GM18507 (cell line): ENCODE measurements at regions not wholly inside any gene's neighbourhood (a gene's known extent, or its start where the extent isn't known, plus 50 kb on each side); places are given as distances from the start of the nearest gene placed in this dataset.
"Not testable (repeated sequence)": the region's sequence is repeated elsewhere in the genome, so short reads cannot be mapped to it uniquely, and the experiment has no call there.

Experiments used
- DNase-seq: peaks from one replicate; pipeline ENCODE4 v3.0.0; 2011; ENCODE audit warnings: low read depth; ENCODE audit not compliant: insufficient read length; ENCODE audit errors: extremely low spot score
- FAIRE-seq: peaks from 2 replicates; lab custom pipeline; 2011; peaks lifted over from hg19 to GRCh38; lab: Jason Lieb, UNC

GRCh38 chr4:111410571-111410970 lies 734.7 kb upstream of the FAM241A start:
- DNase-seq (no peak), FAIRE-seq (no peak)

DNA sequence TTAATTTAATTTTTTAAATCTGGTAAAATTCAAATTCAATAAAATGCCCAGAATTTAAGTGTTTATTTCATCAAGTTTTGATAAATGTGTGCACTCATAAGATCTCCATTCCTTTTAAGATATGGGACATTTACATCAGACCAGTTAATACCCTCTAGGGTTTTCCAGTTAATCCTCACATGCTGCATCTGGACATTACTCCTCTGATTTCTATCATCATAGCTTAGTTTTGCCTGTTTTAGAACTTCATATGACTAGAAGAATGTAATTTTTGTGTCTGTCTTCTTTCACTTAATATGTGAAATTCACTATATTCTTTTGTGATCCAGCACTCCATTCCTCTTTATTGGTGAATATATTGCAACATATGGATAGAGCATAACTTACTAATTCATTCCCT lies 727.7 kb upstream of the FAM241A start:
- no peak for DNase-seq
- no peak for FAIRE-seq

DNA sequence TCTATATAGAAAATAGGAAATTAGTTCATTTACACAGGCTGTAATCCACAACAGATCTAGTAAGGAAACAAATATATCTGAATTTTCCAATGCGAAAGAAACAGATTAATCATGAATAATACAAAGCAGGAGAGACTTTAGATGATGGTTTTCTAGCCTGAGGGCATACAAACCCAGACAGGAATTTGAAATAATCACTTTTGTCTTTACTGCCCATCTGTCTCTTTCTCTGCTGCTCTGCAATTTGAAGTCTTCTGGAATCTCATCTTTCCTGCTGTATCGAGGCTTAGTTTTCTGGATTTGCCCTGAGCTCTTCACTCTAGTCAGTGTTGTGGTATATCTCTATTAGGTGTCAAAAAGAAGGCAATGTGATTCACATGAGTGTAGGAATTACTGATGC lies 711.8 kb upstream of the FAM241A start:
- FAIRE-seq = no peak
- DNase-seq = no peak

DNA sequence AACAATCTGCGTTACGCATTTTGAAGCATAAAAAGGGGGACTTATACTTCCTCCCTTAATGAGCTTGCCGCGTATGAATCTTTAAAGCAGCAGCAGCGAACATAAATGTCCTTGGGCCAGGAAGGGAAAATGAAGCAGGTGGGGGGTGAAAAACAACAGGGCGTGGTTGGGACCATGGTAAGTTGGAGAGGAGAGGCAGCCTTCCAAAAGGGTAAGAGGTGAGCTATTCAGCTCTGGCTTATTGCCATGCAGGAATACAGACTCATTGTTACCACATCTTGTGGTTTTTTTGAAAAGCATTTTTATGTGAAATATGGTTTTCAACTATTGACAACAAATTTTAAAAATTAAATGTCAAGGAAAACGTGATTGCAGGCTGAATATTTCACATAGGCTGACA lies 710.7 kb upstream of the FAM241A start:
- DNase-seq (no peak), FAIRE-seq (no peak)

GRCh38 chr4:111435986-111436744 lies 709.1 kb upstream of the FAM241A start:
- FAIRE-seq (no peak), DNase-seq (no peak)

- no peak for FAIRE-seq
- DNase-seq = no peak
Observed at GRCh38 chr4:111441687-111442086, 703.6 kb upstream of the FAM241A start.

DNA sequence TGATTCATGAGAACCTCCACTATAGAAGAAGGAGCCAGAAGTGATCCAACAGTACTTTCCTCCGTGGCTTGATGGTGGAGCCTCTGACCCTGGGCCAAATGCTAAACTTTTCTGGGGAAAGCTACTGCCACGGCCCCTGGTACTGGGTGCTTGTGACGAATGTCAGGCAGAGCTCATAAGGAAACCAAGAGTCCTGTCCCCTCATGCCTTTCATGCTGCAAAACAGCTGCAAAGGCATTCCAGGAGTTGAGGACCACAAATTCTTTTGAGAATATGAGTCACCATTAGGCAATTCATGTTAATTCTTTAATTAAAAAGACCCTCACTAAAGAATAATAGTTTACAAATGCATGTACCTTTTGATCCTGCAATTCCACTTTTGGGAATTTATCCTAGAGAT lies 700.4 kb upstream of the FAM241A start:
- DNase-seq, FAIRE-seq: not testable (repeated sequence)

GRCh38 chr4:111449657-111450056 lies 695.6 kb upstream of the FAM241A start:
- no peak for FAIRE-seq
- DNase-seq = no peak

- DNase-seq = no peak
- FAIRE-seq = no peak
Observed at GRCh38 chr4:111450867-111451266, 694.4 kb upstream of the FAM241A start.

DNA sequence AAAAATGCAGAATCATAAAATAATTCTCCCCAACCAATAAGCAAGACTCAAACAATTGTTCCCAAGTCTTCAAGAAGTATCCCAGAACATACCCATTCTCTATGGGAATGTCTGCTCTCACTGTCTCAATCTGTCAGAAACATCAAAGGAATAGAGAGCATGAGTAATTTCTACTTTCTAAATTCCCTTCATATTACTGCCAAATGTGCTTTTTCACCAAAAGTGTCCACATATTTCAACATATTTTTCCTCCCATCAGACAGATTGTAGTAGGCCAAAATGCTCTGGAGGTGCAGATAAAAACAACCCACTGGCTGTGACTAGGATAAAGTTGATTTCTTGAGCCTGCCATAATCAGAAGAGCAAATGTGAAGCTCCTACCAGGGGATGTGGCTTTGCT lies 692.0 kb upstream of the FAM241A start:
- no peak for DNase-seq
- no peak for FAIRE-seq

- FAIRE-seq (no peak), DNase-seq (no peak)
Observed at GRCh38 chr4:111454961-111455360, 690.3 kb upstream of the FAM241A start.

DNA sequence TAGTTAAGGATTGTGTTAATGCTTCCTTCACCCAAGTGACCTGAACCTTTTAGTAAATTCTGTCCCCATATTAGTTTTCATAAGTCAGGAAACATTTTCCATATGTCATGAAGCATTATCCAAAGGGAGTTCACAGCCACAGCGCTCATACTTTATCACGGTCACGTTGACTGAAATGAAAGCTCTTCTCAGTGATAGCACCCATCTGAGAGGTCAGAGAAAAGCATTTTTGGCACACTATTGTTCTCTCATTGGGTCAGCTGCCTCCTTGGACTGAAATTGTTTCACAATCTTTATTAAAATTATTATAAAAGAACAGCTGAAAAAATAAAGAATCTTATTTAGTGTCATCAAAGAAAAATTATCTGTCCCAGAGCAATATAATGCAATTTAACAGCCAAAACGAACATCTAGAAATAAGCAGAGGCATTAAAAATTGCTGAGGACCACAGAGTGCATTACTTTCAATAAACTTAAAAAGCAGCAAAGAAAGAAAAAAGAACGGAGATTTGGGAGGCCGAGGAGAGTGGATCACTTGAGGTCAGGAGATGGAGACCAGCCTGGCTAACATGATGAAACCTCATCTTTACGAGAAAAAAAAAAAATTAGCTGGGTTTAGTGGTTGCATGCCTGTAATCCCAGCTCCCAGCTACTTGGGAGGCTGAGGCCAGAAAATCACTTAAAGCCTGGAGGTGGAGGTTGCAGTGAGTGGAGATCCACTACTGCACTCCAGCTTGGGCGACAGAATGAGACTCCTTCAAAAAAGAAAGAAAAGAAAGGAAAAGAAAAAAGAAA lies 680.8 kb upstream of the FAM241A start:
- no peak for FAIRE-seq
- no peak for DNase-seq

DNA sequence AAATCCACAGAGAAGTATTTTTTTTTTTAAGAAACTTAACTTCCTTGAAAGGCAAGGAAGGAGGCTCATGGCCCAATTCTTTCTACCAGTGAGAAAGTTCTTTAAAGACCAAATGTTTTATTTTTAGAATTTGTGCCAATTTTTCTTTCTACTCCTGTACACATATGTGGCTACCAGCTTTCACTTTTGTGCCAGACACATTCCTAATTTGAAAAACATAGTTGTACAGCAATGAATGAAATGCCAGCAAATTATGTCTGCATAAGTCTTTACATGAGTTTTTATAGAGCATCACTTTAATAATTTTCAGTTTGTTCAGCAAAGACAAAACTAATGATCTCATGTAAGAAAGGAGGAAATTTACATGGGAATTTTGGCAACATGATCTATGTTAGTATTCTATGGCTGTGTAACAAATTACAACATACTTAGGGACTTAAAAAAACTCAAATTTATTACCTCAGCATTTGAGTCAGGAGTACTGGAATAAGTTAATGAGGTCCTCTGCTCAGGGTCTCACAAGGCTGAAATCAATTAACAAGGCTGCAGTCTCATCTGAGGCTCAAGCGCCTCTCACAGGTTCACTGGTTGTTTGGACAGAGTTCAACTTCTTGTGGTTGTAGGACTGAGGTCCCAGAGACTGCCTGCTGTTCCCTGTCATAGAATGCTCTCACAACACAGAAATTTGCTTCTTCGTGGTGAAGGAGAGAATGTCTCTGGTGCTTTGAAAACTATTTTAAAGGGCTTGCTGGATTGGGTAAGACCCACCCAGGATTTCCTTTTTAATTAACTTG lies 678.2 kb upstream of the FAM241A start:
- no peak for DNase-seq
- FAIRE-seq = no peak

DNA sequence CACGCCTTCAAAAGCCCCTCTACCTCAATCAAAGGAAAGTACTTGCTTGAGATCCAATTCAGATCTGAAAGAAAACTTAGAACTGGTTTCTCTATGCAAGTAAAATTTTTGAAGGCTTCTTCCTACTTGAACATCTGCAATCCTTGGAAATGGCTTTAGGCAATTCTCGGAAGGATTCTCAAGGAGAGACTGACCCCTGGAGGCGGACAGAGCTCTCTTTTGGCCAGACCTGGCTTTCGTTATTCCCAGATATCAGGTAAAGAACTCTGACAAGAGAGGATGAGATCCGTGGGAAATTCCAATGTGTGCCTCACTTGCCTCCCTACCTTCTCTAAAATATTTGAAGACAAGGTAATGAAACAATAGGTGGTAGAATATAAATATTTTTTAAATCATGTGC lies 670.3 kb upstream of the FAM241A start:
- FAIRE-seq (no peak), DNase-seq (no peak)

- no peak for DNase-seq
- FAIRE-seq = no peak
Observed at GRCh38 chr4:111475666-111476065, 669.6 kb upstream of the FAM241A start.

DNA sequence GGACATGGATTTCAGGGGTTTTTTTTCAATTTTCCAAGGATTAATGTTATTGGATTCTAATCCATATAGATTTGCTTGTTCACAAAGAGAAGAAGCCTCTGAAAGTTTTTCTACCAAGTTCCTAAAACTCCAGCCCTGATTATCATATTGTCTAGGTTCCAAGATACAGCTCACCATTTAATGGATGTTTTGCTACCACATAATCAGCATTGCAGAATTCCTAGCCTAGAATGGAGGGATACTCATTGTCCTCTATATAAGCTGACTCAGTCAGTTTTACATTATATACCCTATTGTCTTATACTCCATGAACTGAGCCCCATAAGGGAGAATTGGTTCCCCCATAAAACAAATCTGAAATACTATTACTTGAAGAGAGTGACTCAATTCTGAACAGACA lies 664.7 kb upstream of the FAM241A start:
- no peak for FAIRE-seq

GRCh38 chr4:111483375-111484169 lies 661.7 kb upstream of the FAM241A start:
- DNase-seq = no peak
- no peak for FAIRE-seq

More for the DNA sequence above, 664.7 kb upstream of the FAM241A start:
- DNase-seq = no peak

DNA sequence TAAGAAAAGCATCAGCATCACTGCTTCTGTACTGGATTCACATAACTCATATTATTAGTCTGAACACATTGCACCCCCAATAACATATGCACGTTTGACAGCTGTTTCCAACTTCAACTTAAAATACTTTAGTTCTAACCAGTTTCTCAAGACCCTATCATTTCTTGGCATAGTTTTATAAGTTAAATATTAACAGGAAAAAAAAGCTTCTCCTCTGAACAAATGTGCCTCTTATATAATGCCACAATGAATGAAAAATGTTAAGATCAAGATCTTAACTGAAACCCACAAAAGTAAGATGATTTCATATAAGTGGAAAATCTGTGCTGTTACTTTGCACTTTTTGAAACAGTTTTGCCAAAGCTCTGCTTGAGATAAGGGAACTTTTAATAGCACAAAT lies 652.8 kb upstream of the FAM241A start:
- DNase-seq = no peak
- no peak for FAIRE-seq

- no peak for DNase-seq
- FAIRE-seq = no peak
Observed at GRCh38 chr4:111494471-111494870, 650.8 kb upstream of the FAM241A start.
